Fibroblast of lung (primary cell): ENCODE measurements at regions not wholly inside any gene's neighbourhood (a gene's known extent, or its start where the extent isn't known, plus 50 kb on each side); places are given as distances from the start of the nearest gene placed in this dataset.

Experiments
- DNase-seq, 2 donors: peaks; one replicate each; pipeline versions ENCODE4 v3.0.0 to v3.0.0-alpha.2; 2010; ENCODE audit warnings: low read depth in 2 of 2
- H2AFZ ChIP-seq: 2 replicates; pipeline ENCODE4 v1.5.1; 2012; ENCODE audit warnings: low read length, control low read depth, inconsistent platforms
- H3K27ac ChIP-seq: 2 replicates; pipeline ENCODE4 v1.5.1; 2011; ENCODE audit warnings: low read length, control low read depth; ENCODE audit not compliant: insufficient read depth
- H3K27me3 ChIP-seq: 2 replicates; pipeline ENCODE4 v1.5.1; 2011; ENCODE audit warnings: mild to moderate bottlenecking, low read length; ENCODE audit not compliant: control insufficient read depth, insufficient read depth
- H3K36me3 ChIP-seq: 2 replicates; pipeline ENCODE4 v1.5.1; 2011; ENCODE audit warnings: low read length; ENCODE audit not compliant: control insufficient read depth, insufficient read depth
- H3K4me1 ChIP-seq: 2 replicates; pipeline ENCODE4 v1.5.1; 2011; ENCODE audit warnings: low read length; ENCODE audit not compliant: control insufficient read depth, insufficient read depth; ENCODE audit errors: extremely low read depth
- H3K4me2 ChIP-seq: 2 replicates; pipeline ENCODE4 v1.5.1; 2011; ENCODE audit warnings: low read length, control low read depth; ENCODE audit not compliant: insufficient read depth; ENCODE audit errors: extremely low read depth
- H3K4me3 ChIP-seq, 4 experiments: fragments of 200-600 bp in 1 of 4; sonication (generic) in 1 of 4; replicated peaks in 1 of 4; 2 replicates each; pipeline ENCODE4 v1.5.1; 2011 to 2016; ENCODE audit warnings: low read length in 4 of 4, low read depth in 3 of 4, mild to moderate bottlenecking in 3 of 4, control low read depth in 2 of 4, inconsistent platforms in 1 of 4, mixed read lengths in 1 of 4; ENCODE audit not compliant: insufficient read depth in 1 of 4; ENCODE audit errors: control extremely low read depth in 1 of 4
- H3K79me2 ChIP-seq: 2 replicates; pipeline ENCODE4 v1.5.1; 2012; ENCODE audit warnings: mild to moderate bottlenecking, low read length, inconsistent platforms; ENCODE audit not compliant: control insufficient read depth, insufficient read depth
- H3K9ac ChIP-seq: 2 replicates; pipeline ENCODE4 v1.5.1; 2011; ENCODE audit warnings: mild to moderate bottlenecking, low read length, control low read depth; ENCODE audit not compliant: insufficient read depth
- H3K9me3 ChIP-seq: 2 replicates; pipeline ENCODE4 v1.5.1; 2012; ENCODE audit warnings: low read depth, low read length; ENCODE audit not compliant: control insufficient read depth, insufficient read depth
- H4K20me1 ChIP-seq: 2 replicates; pipeline ENCODE4 v1.5.1; 2011; ENCODE audit warnings: low read length; ENCODE audit not compliant: control insufficient read depth, insufficient read depth; ENCODE audit errors: extremely low read depth
- CTCF ChIP-seq, 2 donors: IDR thresholded peaks in 1 of 2; conservative IDR thresholded peaks in 1 of 2; 1 replicate in 1 of 2; 2 replicates in 1 of 2; pipeline ENCODE4 v1.5.1; 2011 to 2012; ENCODE audit warnings: low read length in 2 of 2, control low read depth in 1 of 2, inconsistent platforms in 1 of 2, low read depth in 1 of 2, mild to moderate bottlenecking in 1 of 2
- EZH2 ChIP-seq: IDR thresholded peaks from 2 replicates; pipeline ENCODE4 v1.5.1; 2012; ENCODE audit warnings: low read length, control low read depth, mild to moderate bottlenecking; ENCODE audit errors: missing control alignments

GRCh38 chr5:61820836-61821235 lies 485.2 kb upstream of the KIF2A start:
- Histone ChIP-seq H3K4me3 (no peak overlapping the region), H3K27ac (no peak overlapping the region), H3K36me3 (no peaks in the 10 kb centered on the region), H3K27me3 (no peaks in the 10 kb centered on the region), H3K4me2 (no peak overlapping the region), H3K79me2 (no peaks in the 10 kb centered on the region), H3K4me1 (no peaks in the 10 kb centered on the region), H3K9me3 (no peaks in the 10 kb centered on the region), H3K9ac (no peak overlapping the region), H4K20me1 (no peaks in the 10 kb centered on the region), H2AFZ (no peak overlapping the region)
- DNase-seq, result no peak
- TF ChIP-seq EZH2 (no peak), CTCF (conservative IDR thresholded peaks at IDR 0.05 in 1 of 2, IDR thresholded peaks at IDR 0.05 in 1 of 2; ENCODE audit: low read depth in 1 of 2, low read length in 2 of 2) (no peak)

- Histone ChIP-seq H3K27me3 (peaks cover 2% of the 10 kb centered on the region), H3K36me3 (no peaks in the 10 kb centered on the region), H3K9ac (no peak overlapping the region), H3K4me2 (no peak overlapping the region), H3K4me3 (no peak overlapping the region), H2AFZ (no peak overlapping the region), H3K27ac (no peak overlapping the region), H3K79me2 (no peaks in the 10 kb centered on the region), H4K20me1 (no peaks in the 10 kb centered on the region), H3K9me3 (no peaks in the 10 kb centered on the region), H3K4me1 (no peaks in the 10 kb centered on the region)
- TF ChIP-seq EZH2 (no peak), CTCF (conservative IDR thresholded peaks at IDR 0.05 in 1 of 2, IDR thresholded peaks at IDR 0.05 in 1 of 2; ENCODE audit: low read depth in 1 of 2, low read length in 2 of 2) (no peak)
- peak in 1 of 2 donors; percentile 71 for DNase-seq
Measured at GRCh38 chr5:61821561-61821960, 484.4 kb upstream of the KIF2A start.

GRCh38 chr5:61822584-61822983 lies 483.4 kb upstream of the KIF2A start:
- Histone ChIP-seq H3K9me3 (no peaks in the 10 kb centered on the region), H2AFZ (no peak overlapping the region), H3K4me2 (no peak overlapping the region), H3K4me1 (no peaks in the 10 kb centered on the region), H3K9ac (no peak overlapping the region), H4K20me1 (no peaks in the 10 kb centered on the region), H3K4me3 (no peak overlapping the region), H3K79me2 (no peaks in the 10 kb centered on the region), H3K27me3 (peaks cover 2% of the 10 kb centered on the region), H3K27ac (no peak overlapping the region), H3K36me3 (no peaks in the 10 kb centered on the region)
- DNase-seq, result no peak
- TF ChIP-seq EZH2 (no peak), CTCF (conservative IDR thresholded peaks at IDR 0.05 in 1 of 2, IDR thresholded peaks at IDR 0.05 in 1 of 2; ENCODE audit: low read depth in 1 of 2, low read length in 2 of 2) (no peak)
